IMR-90 (cell line): ENCODE measurements at regions not wholly inside any gene's neighbourhood (a gene's known extent, or its start where the extent isn't known, plus 50 kb on each side); places are given as distances from the start of the nearest gene placed in this dataset.

Source experiments
- CTCF ChIP-seq: conservative IDR thresholded peaks from 2 replicates; pipeline ENCODE4 v1.5.1; 2012; ENCODE audit warnings: mild to moderate bottlenecking, low read depth, low read length, improper control_type of control experiment
- FOS ChIP-seq: fragments of 150-350 bp; IDR thresholded peaks from 2 replicates; pipeline ENCODE4 v1.6.1; 2016; ENCODE audit warnings: low read depth, low read length
- NFE2L2 ChIP-seq: fragments of 150-350 bp; IDR thresholded peaks from 2 replicates; pipeline ENCODE4 v1.6.1; 2016; ENCODE audit warnings: low read depth, mild to moderate bottlenecking, low read length
- POLR2A ChIP-seq: IDR thresholded peaks from 2 replicates; pipeline ENCODE4 v1.6.1; 2012; ENCODE audit warnings: mild to moderate bottlenecking, low read depth, low read length
- SMC3 ChIP-seq: fragments of 150-350 bp; IDR thresholded peaks from 2 replicates; pipeline ENCODE4 v1.6.1; 2016; ENCODE audit warnings: low read depth, mild to moderate bottlenecking, antibody characterized with exemption, low read length, moderate library complexity
- USF2 ChIP-seq: fragments of 150-350 bp; IDR thresholded peaks from 2 replicates; pipeline ENCODE4 v1.6.1; 2017; ENCODE audit warnings: mild to moderate bottlenecking, antibody characterized with exemption, low read length, low read depth

- TF ChIP-seq CTCF (no peak), USF2 (no peak), SMC3 (no peak), FOS (no peak), NFE2L2 (no peak), POLR2A (no peak)
Measured at GRCh38 chr4:28788929-28789490, 1928.4 kb downstream of the STIM2 start.
